Stimulated activated CD4-positive, alpha-beta T cell treated with anti-CD3 and anti-CD28 coated beads, Interleukin-12 subunit alpha, Interleukin-12 subunit beta, amount 100 ng/mL, for 48 hours (primary cell): ENCODE measurements at regions not wholly inside any gene's neighbourhood (a gene's known extent, or its start where the extent isn't known, plus 50 kb on each side); places are given as distances from the start of the nearest gene placed in this dataset.

Source experiments
- DNase-seq, 3 donors: peaks; one replicate each; pipeline ENCODE4 v3.0.0-alpha.2; 2020; ENCODE audit warnings: low read depth in 2 of 3, low spot score in 1 of 3

DNA sequence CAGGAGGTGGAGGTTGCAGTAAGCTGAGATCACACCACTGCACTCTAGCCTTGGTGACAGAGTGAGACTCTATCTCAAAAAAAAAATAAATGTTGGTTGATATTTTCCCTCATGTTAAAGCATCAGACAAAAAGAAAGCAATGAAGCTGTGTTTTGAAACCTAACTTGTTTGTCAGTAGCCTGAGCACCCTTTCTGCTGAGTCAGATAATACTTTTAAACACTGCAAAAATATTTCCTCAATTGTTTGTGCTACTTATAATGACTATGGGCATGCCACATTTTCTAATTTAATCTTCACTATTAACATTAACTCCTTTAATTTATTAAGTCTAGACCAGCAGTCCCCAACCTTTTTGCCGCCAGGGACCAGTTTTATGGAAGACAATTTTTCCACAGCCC, 236.3 kb upstream of the AGAP1 start:
- DNase-seq: no peak

DNA sequence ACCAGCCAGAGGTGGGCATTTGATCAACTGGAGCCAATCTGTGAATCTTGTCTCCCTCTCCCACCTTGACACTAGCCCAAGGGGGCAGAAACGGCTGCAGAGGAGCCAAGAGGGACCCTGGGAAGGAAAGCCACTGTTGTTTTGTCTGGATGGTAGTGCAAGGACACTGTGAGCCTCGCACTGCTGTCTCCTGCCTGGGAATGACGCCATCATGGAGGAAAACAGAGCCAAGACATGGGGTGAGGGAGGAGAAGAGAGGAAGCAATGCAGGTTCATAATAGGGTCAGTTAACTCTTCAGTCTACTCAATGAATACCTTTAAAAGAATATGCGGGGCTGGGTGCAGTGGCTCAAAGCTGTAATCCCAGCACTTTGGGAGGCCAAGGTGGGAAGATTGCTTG, 231.1 kb upstream of the AGAP1 start:
- DNase-seq: no peak

DNA sequence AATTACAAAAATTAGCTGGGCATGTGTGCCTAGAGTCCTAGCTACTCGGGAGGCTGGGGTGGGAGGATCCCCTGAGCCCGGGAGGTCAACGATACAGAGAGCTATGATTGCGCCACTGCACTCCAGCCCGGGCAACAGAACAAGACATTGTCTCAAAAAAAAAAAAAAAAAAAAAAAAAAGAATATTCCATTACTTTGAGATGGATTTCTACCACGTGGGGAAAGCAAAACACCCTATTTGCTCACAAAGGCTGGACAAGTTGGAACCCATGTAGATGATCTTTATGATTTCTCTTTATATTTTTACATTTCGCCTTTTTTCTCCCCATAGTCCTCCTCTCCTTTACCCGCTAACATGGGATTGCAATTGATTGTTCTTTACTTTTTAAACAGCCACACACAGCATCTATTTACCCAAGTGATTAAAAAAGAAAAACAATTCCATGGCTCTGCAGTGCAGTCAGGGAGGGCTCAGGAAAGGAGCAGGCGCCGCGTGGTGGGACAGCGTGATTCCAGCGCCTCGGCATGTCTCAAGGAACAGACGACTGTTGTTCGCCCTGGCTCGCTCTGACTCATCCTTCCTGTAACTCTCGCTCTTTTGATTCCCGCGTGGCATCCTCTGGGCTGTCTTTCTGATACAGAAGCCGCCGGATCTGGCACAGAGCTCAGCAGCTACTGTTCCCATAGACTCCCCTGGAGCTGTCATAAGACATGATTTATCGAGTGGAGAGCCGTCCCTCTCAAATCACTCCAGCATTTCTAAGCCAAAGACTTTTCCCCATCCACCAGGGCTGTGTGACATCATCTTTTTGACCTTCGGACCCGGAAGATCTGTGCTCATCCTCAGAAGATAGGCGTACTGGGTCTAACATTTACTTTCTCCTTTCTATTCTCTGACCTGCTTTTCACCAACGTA, 230.4 kb upstream of the AGAP1 start:
- no peak for DNase-seq

DNA sequence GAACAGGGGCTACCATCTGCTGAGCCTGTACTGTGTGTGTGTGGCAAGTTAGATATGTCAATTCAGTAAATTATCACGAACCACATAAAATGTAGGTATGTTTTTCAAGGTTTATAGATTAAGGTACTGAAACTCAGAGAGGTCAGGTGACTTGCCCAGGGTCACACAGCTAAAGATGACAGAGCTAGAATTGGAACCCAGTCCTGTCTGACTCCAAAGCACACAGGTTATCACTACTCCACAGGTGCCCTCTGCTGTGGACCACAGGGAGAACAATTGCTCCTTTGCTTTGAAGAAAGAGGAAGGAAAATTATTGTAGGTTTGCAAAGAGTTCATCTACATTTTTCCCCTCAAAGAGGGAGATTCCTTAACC, 229.7 kb upstream of the AGAP1 start:
- no peak for DNase-seq

DNA sequence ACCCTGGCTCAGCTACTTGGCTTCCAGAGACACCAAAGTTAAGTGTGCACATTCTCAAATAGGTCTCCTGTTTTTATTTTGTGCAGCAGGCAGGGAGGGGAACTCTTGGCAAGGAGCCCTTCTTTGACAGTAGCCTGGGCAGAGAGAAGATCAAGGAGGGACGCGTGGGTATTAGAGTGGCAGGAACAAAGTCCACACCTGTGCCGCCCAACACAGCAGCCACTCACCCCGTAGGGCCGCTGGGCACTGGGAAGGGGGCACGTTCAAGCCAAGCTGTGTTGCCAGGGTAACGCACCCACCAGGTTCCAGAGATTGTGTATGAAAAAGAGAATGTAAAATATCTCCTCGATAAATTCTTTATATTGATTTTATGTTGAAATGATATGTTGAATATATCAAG, 229.3 kb upstream of the AGAP1 start:
- DNase-seq: no peak

DNA sequence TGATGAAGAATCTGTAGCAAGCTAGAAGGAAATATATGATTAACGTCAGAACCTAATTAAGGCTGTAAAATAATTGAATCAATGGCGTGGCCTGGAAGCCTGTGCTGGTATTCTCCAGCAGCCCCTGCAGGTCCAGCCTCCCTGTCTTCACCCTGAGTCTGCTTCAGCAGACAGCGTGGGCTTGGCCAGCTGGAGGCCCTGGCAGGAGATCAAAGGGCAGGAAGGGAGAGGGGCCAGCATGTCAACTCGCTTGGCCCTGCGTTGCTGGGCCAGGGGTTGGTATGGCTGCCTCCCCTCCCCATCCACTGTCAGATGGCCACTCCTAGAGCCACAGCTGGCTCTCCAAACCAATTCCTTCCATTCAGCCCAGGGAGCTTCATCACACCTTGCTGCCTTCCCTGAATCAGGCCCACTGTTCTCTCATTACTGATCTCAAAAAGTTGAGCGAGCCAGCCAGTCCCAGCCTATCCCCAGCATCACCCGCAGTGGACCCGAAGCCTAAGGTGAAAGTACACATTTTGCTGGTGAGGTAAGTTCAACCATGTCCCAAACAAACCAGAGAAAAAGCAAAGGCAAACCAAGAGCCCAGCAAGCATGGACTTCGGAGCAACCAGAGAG, 228.4 kb upstream of the AGAP1 start:
- no peak for DNase-seq

DNA sequence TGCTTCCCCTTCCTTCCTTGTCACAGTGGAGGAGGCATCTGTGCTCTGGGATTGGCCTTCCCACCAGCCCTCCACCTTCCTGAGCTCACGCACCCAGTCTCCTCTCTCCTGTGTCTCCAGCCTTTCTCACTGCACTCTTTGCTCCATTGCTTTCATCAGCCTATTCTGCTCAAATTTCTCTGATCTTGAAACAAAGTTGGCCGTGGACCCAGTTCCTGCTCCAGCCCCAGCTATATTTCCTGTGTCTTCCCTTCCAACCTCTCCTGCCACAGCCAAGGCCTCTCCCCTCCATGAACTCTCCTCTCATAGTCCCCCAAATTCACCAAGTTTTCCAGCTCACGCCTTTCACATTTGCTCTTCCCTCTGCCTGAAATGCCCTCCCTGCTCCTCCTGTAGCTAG, 226.6 kb upstream of the AGAP1 start:
- DNase-seq: no peak

DNA sequence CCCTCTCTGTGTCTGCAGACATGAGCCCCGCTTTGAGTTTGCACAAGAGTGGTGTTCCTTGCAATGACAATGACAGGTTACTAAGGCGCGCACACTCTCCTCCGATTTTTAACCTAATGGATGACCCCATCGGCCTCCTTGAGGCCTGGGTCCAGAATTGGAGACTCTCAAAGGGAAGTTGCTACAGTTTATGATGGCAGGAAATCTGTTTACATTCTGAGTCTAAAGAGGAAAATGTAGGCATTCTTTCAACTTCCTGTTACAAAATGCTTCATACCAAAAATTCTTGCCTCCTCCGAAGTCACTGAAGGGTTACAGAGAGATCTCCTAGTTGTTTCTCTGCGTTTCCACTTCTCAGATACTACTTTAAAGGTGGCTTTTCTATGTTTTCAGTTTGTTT, 225.3 kb upstream of the AGAP1 start:
- DNase-seq: no peak

DNA sequence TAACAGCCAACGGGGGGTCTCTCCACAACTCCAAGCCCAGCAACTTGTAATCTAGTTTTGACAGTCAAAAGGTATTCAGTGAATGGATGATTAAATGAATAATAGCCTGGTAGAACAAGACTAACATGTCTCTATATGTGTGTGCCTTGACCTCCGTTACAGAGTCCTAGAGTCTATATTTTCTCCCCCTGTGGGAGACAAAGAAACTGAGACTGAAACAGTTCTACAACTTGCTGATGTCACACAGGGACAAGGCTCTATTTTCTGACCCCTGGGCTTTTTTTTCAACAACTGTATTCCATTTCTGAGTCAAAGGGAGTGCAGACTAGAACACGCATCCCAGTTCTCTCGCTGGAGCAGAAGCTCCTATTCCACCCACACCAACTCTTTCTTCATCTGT, 223.6 kb upstream of the AGAP1 start:
- DNase-seq: no peak

DNA sequence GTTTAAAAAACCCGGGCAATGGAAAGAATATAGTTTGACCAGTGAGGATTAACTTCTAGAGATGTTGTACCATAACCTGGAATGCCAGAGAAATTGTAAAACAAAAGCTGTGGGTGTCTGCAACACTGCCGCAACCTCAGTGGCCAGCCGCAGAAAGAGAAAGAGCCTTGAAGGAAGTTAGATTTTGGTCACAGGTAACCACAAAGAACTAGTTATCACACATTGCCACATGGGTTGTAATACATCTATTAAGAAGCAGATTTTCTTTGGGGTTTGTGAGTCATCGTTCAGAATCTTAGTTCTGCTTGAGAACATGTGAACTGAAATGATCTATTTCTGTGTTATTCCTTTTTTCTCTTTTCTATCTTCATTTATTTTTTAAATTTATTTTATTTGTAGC, 222.9 kb upstream of the AGAP1 start:
- peak; percentile 24 to 50 (median 42) for DNase-seq

DNA sequence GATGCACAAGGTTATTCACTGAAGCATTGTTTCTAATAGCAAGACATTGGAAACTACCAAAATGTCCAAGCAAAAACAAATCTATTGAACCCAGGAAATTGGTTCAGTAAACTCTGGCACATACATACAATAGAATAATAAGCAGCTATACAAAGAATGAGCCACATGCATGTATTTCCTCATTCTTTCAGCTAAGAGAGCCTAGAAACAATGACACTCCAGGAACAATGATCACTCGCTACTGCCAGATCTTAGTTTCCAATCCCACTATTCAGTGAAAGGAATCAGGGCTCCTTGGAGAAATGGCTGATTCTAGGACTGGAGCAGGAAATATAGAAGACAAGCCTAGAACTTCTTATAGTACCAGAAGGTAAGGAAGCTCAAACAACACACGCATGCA, 221.9 kb upstream of the AGAP1 start:
- no peak for DNase-seq

DNA sequence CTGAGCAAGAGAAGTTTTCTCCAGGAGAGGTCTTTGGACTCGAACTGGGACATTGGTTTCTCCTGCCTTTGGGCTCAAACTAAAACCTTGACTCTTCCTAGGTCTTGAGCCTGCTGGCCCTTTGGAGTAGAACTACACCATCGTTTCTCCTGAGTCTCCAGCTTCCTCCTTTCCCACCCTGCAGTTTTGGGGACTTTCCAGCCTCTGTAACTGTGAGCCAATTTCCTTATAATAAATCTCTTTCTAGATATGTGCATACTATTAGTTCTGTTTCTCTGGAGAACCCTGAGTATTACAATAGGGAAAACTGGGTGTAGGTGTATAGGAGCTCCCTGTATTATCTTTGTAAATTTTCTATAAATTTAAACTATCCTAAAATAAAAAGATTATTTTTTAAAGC, 219.8 kb upstream of the AGAP1 start:
- no peak for DNase-seq

DNA sequence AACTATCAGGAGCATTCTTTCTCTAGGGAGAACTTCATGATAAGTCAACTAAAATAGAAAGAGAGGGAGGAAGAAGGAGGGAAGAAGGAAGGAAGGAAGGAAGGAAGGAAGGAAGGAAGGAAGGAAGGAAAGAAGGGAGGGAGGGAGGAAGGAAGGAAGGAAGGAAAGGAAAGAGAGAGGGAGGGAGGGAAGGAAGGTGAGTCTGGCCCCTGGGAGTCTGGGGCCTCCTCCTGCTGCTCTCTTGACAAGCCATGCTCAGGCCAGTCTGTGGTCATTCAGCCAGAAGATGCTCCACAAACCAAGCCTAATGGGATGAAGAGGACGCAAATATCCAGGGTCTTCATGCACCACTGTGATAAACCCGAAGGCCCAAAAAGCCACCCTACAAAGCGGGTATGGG, 216.4 kb upstream of the AGAP1 start:
- no peak for DNase-seq

DNA sequence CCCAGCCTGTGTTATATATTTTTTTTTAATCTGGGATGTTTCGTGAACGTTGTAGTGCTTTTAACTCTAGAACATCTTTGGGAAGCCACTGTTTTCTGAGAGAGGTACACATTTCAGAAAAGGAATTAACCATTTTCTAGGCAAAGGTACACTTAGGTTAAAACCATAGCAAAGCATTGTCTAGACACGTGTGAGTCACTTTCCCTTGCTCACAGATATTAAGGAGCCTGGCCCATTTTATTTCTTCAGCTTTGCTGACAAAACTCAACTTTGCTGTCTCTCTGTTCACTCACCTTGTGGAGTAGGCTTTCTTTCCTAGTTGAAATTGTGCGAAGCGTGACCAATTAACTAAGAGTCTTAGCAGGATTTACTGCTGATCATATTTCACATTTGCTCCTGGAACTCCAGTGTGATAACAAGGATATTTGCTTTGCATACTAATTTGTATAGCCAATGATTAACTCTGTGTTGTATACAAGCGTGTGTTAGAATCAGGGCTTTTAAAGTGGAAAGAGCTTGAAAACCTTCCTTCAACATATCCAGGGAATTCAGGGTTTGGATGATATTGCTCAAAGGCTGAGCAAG, 215.0 kb upstream of the AGAP1 start:
- no peak for DNase-seq

DNA sequence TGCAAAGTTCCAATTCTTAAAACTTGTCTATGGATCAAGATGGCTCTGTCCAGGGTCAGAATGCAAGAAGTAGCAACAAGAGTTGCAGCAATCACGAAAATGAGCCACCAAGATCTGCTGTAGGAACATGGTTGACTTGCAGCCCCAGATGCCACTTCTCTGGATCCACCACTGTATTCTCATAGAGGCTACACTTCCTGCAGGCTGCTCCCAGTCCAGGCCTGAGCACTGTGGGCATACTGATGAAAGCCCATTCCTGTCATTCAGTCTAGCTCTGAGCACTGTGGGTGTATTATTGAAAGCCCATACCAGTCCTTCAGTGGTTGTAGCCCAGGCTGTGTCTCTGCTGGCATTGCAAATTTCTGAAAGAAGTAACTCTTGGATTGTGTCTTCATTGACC, 213.9 kb upstream of the AGAP1 start:
- DNase-seq: no peak

DNA sequence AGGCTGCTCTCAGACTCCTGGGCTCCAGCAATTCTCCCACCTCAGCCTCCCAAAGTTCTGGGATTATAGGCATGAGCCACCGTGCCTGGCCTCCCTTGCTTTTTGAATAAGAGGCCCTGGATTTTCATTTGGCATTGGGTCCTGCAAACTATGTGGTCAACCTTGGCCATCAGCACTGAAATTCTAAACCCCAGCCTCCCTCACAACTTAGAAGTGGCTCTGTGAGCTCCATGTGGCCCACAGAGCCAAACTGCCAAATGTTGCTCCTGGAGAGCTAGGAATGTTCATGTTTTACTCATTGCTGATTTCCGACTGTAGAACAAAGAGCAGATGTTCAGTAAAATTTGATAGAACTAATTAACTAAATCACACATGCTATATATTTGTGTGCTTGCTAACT, 210.6 kb upstream of the AGAP1 start:
- no peak for DNase-seq

DNA sequence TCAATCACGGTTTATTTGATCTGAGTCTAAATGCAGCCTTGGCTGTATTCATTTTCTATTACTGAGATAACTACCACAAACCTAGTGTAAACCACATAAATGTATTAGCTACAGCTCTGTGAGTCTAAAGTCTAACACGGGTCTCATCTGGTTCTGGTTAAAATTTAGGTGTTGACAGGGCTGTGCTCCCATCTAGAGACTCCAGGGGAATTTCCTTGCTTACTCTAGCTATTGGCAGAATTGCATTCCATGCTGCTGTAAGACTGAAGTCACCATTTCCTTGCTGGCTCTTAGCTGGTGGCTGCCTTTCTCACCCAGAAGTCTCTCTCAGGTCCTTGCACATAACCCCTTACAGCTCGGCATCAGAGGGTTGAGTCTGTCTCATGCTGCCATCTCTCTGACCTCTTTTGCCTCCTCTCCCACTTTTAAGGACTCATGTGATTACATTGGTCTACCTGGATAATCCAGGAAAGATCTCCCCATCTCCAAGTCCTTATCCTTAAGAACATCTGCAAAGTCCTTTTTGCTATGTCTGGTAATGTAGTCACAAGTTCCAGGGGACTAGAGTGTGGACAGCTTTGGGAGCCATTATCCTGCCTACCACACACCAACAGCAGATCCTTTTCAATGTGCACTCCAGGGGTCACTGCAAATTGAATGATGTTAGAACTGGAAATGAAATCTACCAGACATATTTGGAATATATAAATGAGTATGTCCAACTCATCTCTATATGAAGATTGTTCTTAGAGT, 207.0 kb upstream of the AGAP1 start:
- no peak for DNase-seq

DNA sequence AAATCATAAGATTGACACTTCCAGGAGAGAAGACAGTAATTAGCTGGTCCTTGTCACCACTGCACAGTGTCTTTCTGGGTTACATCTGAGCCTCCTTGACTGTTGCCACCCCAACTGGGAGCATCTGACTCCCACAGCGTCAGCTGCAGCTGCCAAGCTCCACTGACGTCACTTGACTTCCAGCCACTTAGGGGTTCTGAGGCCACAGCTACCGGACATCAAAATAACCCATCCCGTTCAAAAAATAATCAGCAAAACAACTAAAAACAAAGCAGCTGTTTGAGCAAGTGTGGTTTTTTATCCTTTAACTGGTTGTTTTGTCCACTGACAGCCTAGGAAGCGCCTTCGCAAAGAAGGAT, 206.5 kb upstream of the AGAP1 start:
- DNase-seq: no peak

DNA sequence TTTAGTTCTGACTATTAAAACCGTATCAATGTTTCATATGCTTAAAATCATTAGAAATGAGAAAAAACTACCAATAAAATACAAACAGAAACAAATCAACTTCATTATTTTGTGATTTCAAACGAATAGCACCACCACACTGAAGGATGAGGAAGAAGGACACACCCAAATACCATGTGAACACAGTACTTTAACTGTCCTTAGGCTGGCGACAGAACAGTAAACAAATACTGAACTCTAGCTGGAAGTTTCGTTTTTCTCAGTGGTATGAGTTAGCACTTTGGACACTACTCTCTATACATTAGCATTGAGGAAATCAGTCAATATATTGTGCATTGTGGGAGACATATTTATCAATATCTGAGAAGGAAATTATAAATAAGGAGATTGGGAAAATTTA, 202.4 kb upstream of the AGAP1 start:
- DNase-seq: no peak

DNA sequence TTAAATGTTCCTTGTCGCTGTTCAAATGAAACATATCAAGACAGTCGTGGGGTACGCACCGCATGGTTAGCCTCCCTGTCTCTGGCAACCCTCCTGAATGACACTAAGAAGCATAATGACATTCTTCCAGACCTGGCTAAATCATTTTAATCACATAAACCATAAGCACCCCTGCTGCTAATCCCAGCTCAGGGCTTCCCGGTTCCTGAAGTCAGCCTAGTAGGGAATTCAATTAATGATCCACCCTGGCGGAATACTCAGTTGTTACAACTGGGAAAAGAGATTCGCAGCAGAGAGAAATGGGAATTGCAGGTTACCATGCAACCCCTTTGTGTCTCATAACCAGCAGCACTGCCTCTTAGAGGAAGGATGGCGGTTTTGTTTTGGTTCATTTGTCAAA, 200.8 kb upstream of the AGAP1 start:
- no peak for DNase-seq

DNA sequence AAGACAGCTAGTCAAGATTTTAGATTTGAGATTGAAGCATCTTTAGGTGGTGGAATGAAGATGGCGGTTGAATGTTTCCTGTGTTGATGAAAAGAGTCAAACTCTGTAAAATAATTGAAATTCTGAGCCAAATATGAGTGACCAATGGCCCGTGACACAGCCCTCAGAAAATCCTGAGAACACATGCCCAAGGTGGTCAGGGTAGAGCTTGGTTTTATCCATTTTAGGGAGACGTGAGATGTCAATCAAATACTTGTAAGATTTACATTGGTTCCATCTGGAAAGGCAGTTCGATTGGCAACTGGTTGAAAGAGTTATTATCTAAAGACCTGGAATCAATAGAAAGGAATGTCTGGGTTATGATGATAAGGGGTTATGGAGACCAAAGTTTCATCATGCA, 198.0 kb upstream of the AGAP1 start:
- DNase-seq: no peak
